GM20000 (cell line): ENCODE measurements at regions not wholly inside any gene's neighbourhood (a gene's known extent, or its start where the extent isn't known, plus 50 kb on each side); places are given as distances from the start of the nearest gene placed in this dataset.

ENCODE experiments used
- DNase-seq: peaks from one replicate; pipeline ENCODE4 v3.0.0; 2012; ENCODE audit warnings: low spot score
- CTCF ChIP-seq: IDR thresholded peaks from 2 replicates; pipeline ENCODE4 v1.5.1; 2012; ENCODE audit warnings: mild to moderate bottlenecking, control low read depth; ENCODE audit errors: extremely low read depth, missing control alignments

DNA sequence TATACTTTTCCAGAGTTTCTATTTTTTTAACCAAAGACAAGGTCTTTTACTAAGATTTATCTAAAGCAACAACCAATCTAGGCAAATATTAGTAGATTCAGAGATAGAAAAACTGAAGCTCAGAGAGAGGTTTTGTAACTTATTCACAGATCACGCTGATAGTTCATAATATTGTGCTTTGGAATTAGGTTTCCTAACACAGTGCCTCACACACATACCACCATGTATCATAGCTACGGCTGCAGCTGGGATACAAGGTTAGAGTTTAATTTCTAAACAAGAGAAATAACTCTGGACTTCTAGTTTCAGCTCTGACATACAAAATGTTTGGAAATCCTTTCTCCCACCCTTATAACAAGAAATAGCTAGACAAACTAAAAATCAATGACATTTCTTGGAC, 565.7 kb downstream of the PYDC2 start:
- no peak for DNase-seq
- TF ChIP-seq CTCF: no peak

GRCh38 chr3:192031941-192032340, 571.0 kb downstream of the PYDC2 start:
- no peak for TF ChIP-seq CTCF
- DNase-seq: no peak

- TF ChIP-seq CTCF: no peak
- no peak for DNase-seq
Observed at GRCh38 chr3:192033246-192033645, 572.3 kb downstream of the PYDC2 start.

DNA sequence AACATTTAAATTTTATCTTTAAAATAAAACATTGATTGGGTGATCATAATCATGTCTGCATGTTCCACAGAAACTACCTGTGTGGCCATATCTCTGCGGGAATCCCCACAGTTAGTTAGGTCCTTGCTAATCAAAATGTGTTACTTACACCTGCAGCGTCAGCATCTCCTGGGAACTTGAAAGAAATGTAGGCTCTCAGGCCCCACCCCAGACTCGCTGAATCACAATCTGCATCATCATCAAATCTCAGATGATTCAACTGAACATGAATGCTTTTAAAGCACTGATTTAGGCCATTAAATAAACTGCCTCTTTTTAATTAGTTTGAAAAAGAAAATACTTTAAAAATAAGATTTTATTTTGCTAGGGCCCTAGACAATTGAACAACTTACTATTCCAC, 577.8 kb downstream of the PYDC2 start:
- DNase-seq: no peak
- no peak for TF ChIP-seq CTCF

GRCh38 chr3:192039593-192039992, 578.6 kb downstream of the PYDC2 start:
- no peak for TF ChIP-seq CTCF
- no peak for DNase-seq

DNA sequence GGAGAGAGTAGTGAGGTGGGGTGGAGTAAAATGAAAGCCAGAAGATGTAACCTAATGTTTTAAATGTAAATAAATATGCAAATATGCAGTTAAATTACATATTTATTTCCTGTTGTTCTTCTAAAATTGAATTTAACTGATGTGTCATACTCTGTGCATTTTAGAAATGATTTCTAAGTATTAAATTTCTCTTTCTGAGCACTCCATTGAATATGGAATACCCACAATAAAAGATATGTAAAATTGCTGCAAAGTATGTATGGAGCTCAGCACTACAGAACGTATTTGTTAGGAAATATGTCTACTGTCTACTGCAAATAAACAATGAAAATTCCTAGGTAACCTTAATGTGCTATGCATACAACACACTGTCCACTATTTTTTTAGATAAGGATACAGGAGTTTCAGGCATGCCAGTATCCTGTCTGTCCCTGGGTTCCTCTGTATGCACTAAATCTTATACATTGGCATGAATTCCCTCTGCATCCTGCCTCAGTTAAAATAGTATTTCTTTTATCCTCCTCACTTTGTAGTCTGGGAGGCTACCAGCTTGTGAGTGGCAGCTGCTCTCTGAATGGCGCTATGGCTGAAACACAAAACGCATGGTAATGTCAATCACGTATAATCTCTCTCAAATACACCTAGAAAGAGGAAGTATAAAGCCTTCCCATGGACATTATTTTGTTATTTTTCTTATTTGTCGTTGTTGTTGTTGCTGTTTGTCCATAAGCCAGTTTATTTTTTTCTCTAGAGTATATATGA, 579.5 kb downstream of the PYDC2 start:
- no peak for TF ChIP-seq CTCF

GRCh38 chr3:192042116-192042515, 581.2 kb downstream of the PYDC2 start:
- TF ChIP-seq CTCF: no peak
- peak; percentile 48 for DNase-seq

More for the DNA sequence above, 579.5 kb downstream of the PYDC2 start:
- DNase-seq: no peak
